Activated T-cell treated with anti-CD3 and anti-CD28 coated beads, Interleukin-2, amount 50 U/mL, for 24 hours (primary cell): ENCODE measurements at regions not wholly inside any gene's neighbourhood (a gene's known extent, or its start where the extent isn't known, plus 50 kb on each side); places are given as distances from the start of the nearest gene placed in this dataset.
"Not testable (repeated sequence)": the region's sequence is repeated elsewhere in the genome, so short reads cannot be mapped to it uniquely, and the experiment has no call there.

ENCODE experiments used
- DNase-seq: peaks from one replicate; pipeline ENCODE4 v3.0.0-alpha.2; 2020
- H3K27ac Mint-ChIP-seq: 2 replicates; pipeline ENCODE4 v1.8.0; 2020; ENCODE audit warnings: mild to moderate bottlenecking, mixed read lengths
- H3K27me3 Mint-ChIP-seq: 2 replicates; pipeline ENCODE4 v1.8.0; 2020; ENCODE audit warnings: mixed read lengths
- H3K36me3 Mint-ChIP-seq: 2 replicates; pipeline ENCODE4 v1.8.0; 2020; ENCODE audit warnings: low read depth, mixed read lengths
- H3K4me1 Mint-ChIP-seq: 2 replicates; pipeline ENCODE4 v1.8.0; 2020; ENCODE audit warnings: low read depth, mixed read lengths
- H3K4me3 Mint-ChIP-seq: 2 replicates; pipeline ENCODE4 v1.8.0; 2020; ENCODE audit warnings: mild to moderate bottlenecking, moderate library complexity, mixed read lengths
- H3K9me3 Mint-ChIP-seq: 2 replicates; pipeline ENCODE4 v1.8.0; 2020; ENCODE audit warnings: mixed read lengths

DNA sequence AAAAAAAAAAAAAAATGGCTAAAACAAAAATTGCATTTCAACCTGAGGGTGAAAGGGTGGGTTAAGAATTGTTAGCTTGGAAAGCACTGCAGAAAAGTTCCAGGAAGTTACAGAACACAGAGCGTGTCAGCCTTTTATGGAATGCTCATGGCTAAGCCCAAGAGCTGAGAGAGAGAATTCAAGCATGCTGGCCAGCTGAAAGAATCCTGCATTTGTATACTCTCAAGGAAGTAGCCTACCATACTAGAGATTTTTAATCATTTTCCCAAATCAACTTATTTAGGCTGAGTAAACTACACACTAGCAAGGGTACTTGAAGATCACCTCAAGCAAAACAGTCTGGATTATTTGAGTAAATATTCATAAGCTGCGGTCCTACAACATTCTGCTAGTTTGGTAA lies 153.9 kb downstream of the KCNJ2 start:
- H3K36me3 Mint-ChIP-seq, result no peaks in the 10 kb centered on the region
- H3K4me1 Mint-ChIP-seq, result no peaks in the 10 kb centered on the region
- DNase-seq, result no peak
- no peaks in the 10 kb centered on the region for H3K27me3 Mint-ChIP-seq
- H3K9me3 Mint-ChIP-seq, result peaks cover 2% of the 10 kb centered on the region
- no peak overlapping the region for H3K4me3 Mint-ChIP-seq
- H3K27ac Mint-ChIP-seq, result no peak overlapping the region

DNA sequence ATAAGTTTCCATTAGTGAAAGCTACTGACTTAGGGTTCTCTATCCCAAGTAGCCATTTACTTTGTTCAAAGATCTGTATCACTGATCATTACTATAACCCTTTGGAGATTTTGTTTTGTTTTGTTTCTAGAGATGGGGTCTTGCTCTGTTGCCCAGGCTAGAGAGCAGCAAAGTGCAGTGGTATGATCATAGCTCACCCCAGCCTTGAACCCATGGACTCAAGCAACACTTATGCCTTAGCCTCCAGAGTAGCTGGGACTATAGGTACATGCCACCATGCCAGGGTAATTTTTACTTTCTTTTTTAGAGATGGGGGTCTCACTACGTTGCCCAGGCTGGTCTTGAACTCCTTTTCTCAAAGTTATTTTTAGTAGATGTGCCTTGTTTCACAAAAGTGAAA lies 154.7 kb downstream of the KCNJ2 start:
- no peaks in the 10 kb centered on the region for H3K27me3 Mint-ChIP-seq
- no peak overlapping the region for H3K4me3 Mint-ChIP-seq
- H3K4me1 Mint-ChIP-seq, result no peaks in the 10 kb centered on the region
- peaks cover 2% of the 10 kb centered on the region for H3K9me3 Mint-ChIP-seq
- no peaks in the 10 kb centered on the region for H3K36me3 Mint-ChIP-seq
- no peak overlapping the region for H3K27ac Mint-ChIP-seq
- no peak for DNase-seq

DNA sequence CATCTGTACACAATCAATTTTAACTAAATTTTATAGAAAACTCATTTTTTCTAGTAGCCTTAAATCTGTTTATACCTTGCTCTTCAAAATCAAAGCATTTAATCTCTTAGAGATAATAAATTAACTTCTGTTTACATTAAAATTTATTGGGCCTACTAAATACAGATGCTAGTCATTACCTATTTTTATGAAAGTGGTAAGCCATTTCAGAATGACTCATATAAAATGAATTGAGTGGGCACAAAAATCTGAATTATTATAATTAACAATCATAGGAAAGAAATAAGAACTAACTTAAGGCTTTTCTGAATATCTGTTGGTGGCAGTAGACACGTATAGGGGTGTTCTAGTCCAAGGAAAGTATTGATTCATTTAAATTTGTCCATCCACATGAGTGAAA lies 157.9 kb downstream of the KCNJ2 start:
- no peak overlapping the region for H3K4me3 Mint-ChIP-seq
- H3K36me3 Mint-ChIP-seq, result no peaks in the 10 kb centered on the region
- H3K27me3 Mint-ChIP-seq, result no peaks in the 10 kb centered on the region
- peaks cover 2% of the 10 kb centered on the region for H3K9me3 Mint-ChIP-seq
- H3K4me1 Mint-ChIP-seq, result no peaks in the 10 kb centered on the region
- H3K27ac Mint-ChIP-seq, result no peak overlapping the region
- DNase-seq, result no peak

DNA sequence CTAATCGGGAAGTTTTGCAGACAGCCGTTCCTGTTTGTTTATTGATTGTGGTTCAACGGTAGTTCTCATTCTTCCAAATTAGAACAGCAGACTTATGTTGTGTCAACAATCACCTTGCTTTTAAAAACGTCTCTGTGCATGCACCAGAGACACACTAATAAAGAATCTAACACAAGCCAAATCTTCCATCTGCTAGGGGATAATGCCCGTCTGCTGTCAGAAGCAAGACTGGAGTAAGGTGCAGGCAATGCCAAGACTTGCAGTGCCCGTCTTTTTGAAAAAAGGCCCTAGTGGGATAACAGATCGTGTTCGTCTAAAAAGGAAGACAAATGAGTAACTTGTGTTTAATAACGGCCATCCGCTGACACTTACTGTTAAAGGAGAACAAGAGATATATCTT lies 158.4 kb downstream of the KCNJ2 start:
- Mint-ChIP-seq H3K9me3 (peaks cover 2% of the 10 kb centered on the region), H3K4me1 (no peaks in the 10 kb centered on the region)

DNA sequence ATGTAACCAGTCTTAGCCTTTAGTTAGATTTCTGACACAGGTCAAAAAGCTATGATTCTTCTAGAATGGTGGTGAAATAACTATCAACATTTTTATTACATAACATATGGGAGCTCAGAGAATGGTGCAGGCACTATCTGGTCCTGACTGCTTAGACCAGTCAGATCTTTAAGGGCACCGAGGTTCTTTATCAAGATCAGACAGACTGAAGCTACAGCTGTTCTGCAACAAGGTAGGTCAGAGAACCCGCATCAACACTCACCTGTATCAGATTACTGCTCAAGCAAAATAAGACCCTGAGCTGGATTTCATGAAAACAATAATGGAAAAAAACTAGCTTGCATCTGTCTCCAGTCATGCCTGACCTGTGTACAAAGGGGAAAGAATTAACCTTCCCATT lies 160.4 kb downstream of the KCNJ2 start:
- Mint-ChIP-seq H3K27me3 (no peaks in the 10 kb centered on the region), H3K36me3 (no peaks in the 10 kb centered on the region), H3K4me3 (no peak overlapping the region), H3K4me1 (no peaks in the 10 kb centered on the region), H3K27ac (no peak overlapping the region), H3K9me3 (peaks cover 2% of the 10 kb centered on the region)
- no peak for DNase-seq

More for the DNA sequence above, 158.4 kb downstream of the KCNJ2 start:
- no peak overlapping the region for H3K4me3 Mint-ChIP-seq
- H3K36me3 Mint-ChIP-seq, result no peaks in the 10 kb centered on the region
- no peak overlapping the region for H3K27ac Mint-ChIP-seq
- no peak for DNase-seq
- no peaks in the 10 kb centered on the region for H3K27me3 Mint-ChIP-seq

DNA sequence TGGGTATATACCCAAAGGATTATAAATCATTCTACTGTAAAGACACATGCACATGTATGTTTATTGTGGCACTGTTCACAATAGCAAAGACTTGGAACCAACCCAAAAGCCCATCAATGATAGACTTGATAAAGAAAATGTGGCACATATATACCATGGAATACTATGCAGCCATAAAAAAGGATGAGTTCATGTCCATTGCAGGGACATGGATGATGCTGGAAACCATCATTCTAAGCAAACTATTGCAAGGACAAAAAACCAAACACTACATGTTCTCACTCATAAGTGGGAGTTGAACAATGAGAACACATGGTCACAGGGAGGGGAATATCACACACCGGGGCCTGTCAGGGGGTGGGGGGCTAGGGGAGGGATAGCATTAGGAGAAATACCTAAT lies 161.7 kb downstream of the KCNJ2 start:
- H3K27ac Mint-ChIP-seq, H3K9me3 Mint-ChIP-seq, H3K27me3 Mint-ChIP-seq, H3K4me1 Mint-ChIP-seq, H3K4me3 Mint-ChIP-seq, DNase-seq, H3K36me3 Mint-ChIP-seq: not testable (repeated sequence)

DNA sequence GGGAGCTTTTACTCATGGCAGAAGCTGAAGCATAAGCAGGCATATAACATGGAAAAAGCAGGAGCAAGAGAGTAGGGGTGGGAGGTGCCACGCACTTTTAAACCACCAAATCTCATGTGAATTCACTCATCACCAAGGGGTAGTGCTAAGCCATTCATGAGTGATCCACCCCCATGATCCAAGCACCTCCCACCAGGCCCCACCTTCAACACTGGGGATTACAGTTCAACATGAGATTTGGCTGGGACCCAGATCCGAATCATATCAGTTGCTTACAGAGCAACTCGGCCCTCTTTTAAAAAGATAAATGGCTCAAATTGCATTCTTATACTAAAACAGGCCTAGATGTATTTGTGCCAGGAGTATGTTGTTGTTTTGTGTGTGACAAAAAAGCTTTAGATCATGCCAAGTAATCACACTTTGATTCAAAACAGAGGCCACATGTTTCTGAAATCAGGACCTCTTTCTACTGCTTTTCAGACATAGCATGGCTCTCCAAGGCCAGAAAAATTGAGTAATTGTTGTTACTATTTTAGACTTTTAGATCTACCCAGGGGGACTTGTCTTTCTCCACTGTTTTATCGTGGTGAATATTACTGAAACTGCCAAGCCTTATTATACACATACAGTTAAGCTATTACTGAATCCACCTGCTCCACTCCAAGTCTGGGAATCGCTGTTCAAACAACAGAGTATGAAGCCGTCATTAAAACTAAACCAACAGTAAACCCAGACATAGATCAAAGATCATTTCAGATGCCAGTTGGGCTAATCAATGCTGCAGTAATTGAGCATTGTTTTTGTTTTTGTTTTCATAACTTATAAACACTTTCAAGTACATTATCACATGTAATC lies 163.3 kb downstream of the KCNJ2 start:
- H3K27ac Mint-ChIP-seq, result no peak overlapping the region
- DNase-seq, result no peak
- no peaks in the 10 kb centered on the region for H3K9me3 Mint-ChIP-seq
- no peaks in the 10 kb centered on the region for H3K27me3 Mint-ChIP-seq
- no peak overlapping the region for H3K4me3 Mint-ChIP-seq
- no peaks in the 10 kb centered on the region for H3K4me1 Mint-ChIP-seq
- no peaks in the 10 kb centered on the region for H3K36me3 Mint-ChIP-seq

DNA sequence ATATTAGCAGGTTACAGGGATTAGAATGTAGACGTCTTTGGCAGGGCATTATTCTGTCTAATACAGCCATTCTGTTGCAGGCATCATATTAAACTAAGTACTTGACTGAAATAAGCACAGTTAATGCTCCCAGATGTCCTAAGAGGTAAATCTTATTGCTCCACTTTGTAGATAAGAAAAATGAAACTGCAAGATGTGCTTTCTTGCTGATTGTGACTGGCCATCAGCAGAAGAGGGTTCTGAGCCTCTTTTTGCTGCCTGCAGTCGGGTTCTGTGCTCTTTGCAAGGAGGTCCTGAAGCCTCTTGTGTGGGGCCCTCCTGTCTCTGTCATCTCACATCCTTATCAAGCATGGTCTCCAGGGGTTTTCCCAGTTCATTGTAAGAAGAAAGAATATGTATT lies 167.1 kb downstream of the KCNJ2 start:
- no peak for DNase-seq
- Mint-ChIP-seq H3K4me3 (no peak overlapping the region), H3K4me1 (no peaks in the 10 kb centered on the region), H3K27me3 (no peaks in the 10 kb centered on the region), H3K9me3 (no peaks in the 10 kb centered on the region), H3K27ac (no peak overlapping the region), H3K36me3 (no peaks in the 10 kb centered on the region)

DNA sequence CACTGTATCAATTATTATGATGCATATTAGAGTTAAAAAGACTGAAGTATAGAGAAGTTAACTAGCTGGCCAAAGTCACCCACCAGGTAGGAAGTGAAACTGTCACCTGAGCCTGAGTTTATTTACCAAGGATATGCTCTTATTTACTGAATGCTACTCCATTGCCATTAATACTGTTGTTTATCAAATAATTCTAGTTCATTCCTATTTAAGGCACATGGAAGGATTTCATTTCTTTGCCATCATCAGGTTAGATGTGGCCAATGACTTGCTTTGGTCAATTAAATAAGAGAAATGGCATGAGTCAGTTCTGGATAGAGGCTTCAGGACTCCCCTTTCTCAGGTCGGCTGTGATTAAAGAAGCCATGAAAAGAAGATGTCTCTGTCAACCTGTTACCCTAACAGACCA lies 169.6 kb downstream of the KCNJ2 start:
- no peak overlapping the region for H3K27ac Mint-ChIP-seq
- no peaks in the 10 kb centered on the region for H3K36me3 Mint-ChIP-seq
- no peaks in the 10 kb centered on the region for H3K27me3 Mint-ChIP-seq
- peaks cover 3% of the 10 kb centered on the region for H3K9me3 Mint-ChIP-seq
- peaks cover 7% of the 10 kb centered on the region for H3K4me1 Mint-ChIP-seq
- no peak for DNase-seq
- no peak overlapping the region for H3K4me3 Mint-ChIP-seq

DNA sequence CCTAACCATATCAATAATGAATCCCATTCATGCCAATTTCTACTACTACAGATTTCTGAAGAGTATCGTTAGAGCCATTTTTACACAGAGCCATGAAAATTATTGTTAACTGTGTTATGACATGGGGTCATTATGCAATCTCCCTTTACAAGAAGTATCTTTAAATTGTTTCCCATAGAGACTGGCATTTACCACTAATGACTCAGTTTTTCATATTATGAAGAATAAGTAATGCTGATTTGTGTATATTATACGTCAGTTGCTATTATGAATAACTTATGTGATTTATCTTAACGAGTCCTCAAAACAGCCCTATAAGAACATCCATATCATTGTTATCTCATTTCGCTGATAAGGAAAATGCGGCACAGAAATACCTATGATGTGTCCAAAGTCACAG lies 173.8 kb downstream of the KCNJ2 start:
- H3K27ac Mint-ChIP-seq, result no peak overlapping the region
- no peak for DNase-seq

DNA sequence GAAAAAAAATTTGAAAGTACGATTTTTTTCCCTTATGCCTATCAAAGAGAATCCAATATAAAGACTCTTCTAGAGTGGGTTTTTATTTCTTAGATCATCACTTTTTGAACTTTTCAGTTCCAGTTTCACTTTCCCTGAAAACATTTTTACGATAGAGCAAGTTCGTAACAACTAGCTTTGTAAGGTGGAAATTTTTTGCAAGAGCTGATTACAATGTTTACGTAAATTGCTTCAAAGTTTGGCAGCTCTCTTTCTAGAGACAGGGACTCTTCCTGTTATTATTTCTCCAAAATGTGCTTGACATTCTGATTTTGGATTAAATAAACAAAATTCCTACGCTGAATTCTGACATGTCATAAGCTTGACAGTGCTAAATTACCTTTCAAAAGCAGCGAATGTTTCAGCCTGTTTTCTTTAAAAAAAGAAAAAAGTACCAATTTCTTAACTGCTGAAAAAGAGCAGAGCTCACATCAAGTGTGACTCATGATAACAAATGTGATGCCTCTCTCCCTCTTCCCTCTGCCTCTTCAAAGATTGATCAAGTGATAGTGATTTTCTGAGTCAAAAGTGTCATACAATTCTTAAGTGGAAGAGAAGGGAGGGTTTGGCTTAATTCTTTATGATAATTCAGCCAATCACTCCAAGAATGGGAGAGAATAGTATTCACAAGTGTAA lies 175.2 kb downstream of the KCNJ2 start:
- DNase-seq, result no peak
- Mint-ChIP-seq H3K27ac (peak overlapping the region; percentile 82), H3K27me3 (no peaks in the 10 kb centered on the region), H3K4me3 (no peak overlapping the region), H3K9me3 (peaks cover 3% of the 10 kb centered on the region), H3K36me3 (no peaks in the 10 kb centered on the region), H3K4me1 (peaks cover 19% of the 10 kb centered on the region)

More for the DNA sequence above, 173.8 kb downstream of the KCNJ2 start:
- Mint-ChIP-seq H3K27me3 (no peaks in the 10 kb centered on the region), H3K36me3 (no peaks in the 10 kb centered on the region), H3K4me1 (peaks cover 19% of the 10 kb centered on the region), H3K4me3 (no peak overlapping the region), H3K9me3 (peaks cover 3% of the 10 kb centered on the region)

DNA sequence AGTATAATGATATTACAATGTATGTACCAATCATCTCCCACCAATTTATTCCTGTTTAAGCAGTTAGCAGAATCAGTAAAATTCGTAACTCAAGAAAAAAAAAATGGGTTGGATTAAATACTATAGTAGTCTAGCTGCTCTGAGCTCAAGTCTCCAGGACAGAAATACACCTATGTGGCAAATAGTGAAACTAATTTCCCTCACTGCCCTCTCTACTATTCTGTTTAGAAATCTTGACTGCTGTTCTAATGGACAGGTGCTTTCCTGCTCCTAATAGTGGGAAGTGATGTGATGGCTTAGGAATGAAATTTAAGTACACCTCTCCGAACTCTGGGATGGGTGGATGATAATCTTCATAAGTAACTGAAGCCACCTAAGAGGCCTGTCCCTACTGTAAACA lies 175.7 kb downstream of the KCNJ2 start:
- peaks cover 3% of the 10 kb centered on the region for H3K9me3 Mint-ChIP-seq
- no peak overlapping the region for H3K4me3 Mint-ChIP-seq
- no peak for DNase-seq
- H3K36me3 Mint-ChIP-seq, result no peaks in the 10 kb centered on the region
- H3K27ac Mint-ChIP-seq, result no peak overlapping the region
- H3K27me3 Mint-ChIP-seq, result no peaks in the 10 kb centered on the region
- peaks cover 19% of the 10 kb centered on the region for H3K4me1 Mint-ChIP-seq

DNA sequence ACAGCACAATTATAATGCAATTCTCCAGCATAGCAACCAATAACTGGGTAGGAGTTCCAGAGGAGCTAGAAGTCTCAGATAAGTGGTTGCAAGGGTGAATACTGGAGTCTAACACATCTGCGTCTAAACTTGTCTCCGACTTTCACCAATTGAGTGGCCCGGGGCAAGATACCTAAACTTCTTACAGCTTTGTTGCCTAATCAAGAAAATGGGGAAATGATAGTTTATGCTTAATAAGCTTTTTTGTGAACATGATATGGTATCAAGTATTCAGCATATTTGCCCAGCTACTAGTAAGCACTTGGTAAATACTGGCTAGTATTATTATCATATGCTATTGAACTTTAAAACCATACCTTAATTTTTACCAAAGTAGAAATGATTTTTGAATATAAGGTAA lies 183.5 kb downstream of the KCNJ2 start:
- no peak overlapping the region for H3K4me3 Mint-ChIP-seq
- no peaks in the 10 kb centered on the region for H3K4me1 Mint-ChIP-seq
- DNase-seq, result no peak
- no peaks in the 10 kb centered on the region for H3K36me3 Mint-ChIP-seq
- H3K27ac Mint-ChIP-seq, result no peak overlapping the region
- H3K27me3 Mint-ChIP-seq, result no peaks in the 10 kb centered on the region
- H3K9me3 Mint-ChIP-seq, result no peaks in the 10 kb centered on the region

DNA sequence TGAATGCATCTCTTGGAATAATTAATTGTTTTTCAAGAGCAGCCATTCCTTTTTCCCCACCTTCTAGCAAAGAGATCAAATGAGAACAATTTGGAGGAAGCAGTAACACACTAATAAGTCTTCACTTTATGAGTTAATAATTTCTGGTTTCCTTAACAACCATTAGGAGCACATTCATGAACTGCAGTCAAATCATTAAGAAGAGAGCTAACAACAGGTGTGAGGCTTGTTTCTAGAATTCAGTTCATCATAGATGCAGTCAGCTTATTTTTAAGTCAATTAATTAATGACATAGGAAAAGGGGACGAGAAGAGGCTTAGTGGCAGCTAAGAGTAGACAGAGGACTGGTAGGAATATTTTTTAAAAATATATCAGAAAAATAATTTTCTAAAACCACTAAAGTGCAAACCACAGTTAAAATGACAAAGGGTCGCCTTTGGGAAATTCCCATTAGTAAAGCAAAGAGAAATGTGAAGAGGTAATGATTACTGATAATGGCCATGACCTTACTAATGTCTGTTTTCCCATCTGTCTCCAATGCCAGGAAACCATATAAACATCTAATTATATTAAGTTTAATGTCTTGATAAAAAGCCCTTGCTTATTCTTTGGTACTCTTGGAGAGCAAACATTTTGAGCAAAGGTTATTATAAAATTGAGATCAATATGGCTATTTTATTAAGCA lies 184.2 kb downstream of the KCNJ2 start:
- no peak overlapping the region for H3K27ac Mint-ChIP-seq
- no peaks in the 10 kb centered on the region for H3K36me3 Mint-ChIP-seq
- no peaks in the 10 kb centered on the region for H3K4me1 Mint-ChIP-seq
- no peak for DNase-seq
- H3K9me3 Mint-ChIP-seq, result no peaks in the 10 kb centered on the region
- H3K27me3 Mint-ChIP-seq, result no peaks in the 10 kb centered on the region
- no peak overlapping the region for H3K4me3 Mint-ChIP-seq

DNA sequence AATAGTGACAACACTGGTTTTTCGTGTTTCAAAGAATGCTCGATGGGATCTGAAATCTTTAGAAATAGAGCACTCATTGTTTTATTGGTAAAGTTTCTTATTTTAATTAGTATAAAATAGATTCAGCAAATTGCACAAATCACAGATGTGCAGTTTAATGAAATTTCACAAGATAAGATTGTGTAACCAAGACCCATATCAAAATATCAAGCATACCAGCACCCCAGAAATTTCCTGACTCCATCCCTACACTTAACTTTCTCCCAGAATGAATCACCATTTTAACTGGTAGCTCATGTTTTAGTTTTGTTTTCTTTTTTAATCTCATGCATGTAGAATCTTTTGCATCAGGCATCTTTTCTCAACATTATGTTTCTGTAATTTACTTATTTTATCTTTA lies 185.9 kb downstream of the KCNJ2 start:
- DNase-seq, result no peak
- Mint-ChIP-seq H3K9me3 (no peaks in the 10 kb centered on the region), H3K27me3 (no peaks in the 10 kb centered on the region), H3K36me3 (no peaks in the 10 kb centered on the region), H3K4me1 (no peaks in the 10 kb centered on the region), H3K27ac (no peak overlapping the region), H3K4me3 (no peak overlapping the region)
